MG63 (cell line): ENCODE measurements at regions not wholly inside any gene's neighbourhood (a gene's known extent, or its start where the extent isn't known, plus 50 kb on each side); places are given as distances from the start of the nearest gene placed in this dataset.

Experiments used
- DNase-seq: peaks from one replicate; pipeline ENCODE4 v3.0.0-alpha.2; 2020
- H3K27me3 ChIP-seq: fragments of 250-450 bp; sonication (Bioruptor Pico); 2 replicates; pipeline ENCODE4 v1.5.1; 2020; ENCODE audit warnings: mild to moderate bottlenecking, moderate library complexity
- H3K36me3 ChIP-seq: fragments of 250-450 bp; sonication (Bioruptor Pico); 2 replicates; pipeline ENCODE4 v1.5.1; 2020; ENCODE audit warnings: mild to moderate bottlenecking, moderate library complexity
- H3K4me3 ChIP-seq: fragments of 250-450 bp; sonication (Bioruptor Pico); 2 replicates; pipeline ENCODE4 v1.5.1; 2020; ENCODE audit warnings: mild to moderate bottlenecking, moderate library complexity
- H3K9me3 ChIP-seq: fragments of 250-450 bp; sonication (Bioruptor Pico); 2 replicates; pipeline ENCODE4 v1.5.1; 2020; ENCODE audit warnings: mild to moderate bottlenecking, moderate library complexity

GRCh38 chr2:128448331-128449225, 129.9 kb upstream of the HS6ST1 start:
- Histone ChIP-seq H3K36me3 (no peaks in the 10 kb centered on the region), H3K4me3 (no peak overlapping the region), H3K27me3 (no peaks in the 10 kb centered on the region), H3K9me3 (no peaks in the 10 kb centered on the region)
- no peak for DNase-seq

GRCh38 chr2:128449226-128450061, 130.8 kb upstream of the HS6ST1 start:
- no peaks in the 10 kb centered on the region for H3K27me3 ChIP-seq
- no peaks in the 10 kb centered on the region for H3K9me3 ChIP-seq
- no peaks in the 10 kb centered on the region for H3K36me3 ChIP-seq
- no peak for DNase-seq
- H3K4me3 ChIP-seq = no peak overlapping the region

- DNase-seq = no peak
- H3K4me3 ChIP-seq = no peak overlapping the region
- H3K27me3 ChIP-seq = no peaks in the 10 kb centered on the region
- H3K36me3 ChIP-seq = no peaks in the 10 kb centered on the region
- no peaks in the 10 kb centered on the region for H3K9me3 ChIP-seq
Observed at GRCh38 chr2:128450211-128451024, 131.8 kb upstream of the HS6ST1 start.

- Histone ChIP-seq H3K36me3 (no peaks in the 10 kb centered on the region), H3K27me3 (no peaks in the 10 kb centered on the region), H3K9me3 (no peaks in the 10 kb centered on the region), H3K4me3 (no peak overlapping the region)
- DNase-seq = no peak
Observed at GRCh38 chr2:128451084-128452023, 132.7 kb upstream of the HS6ST1 start.

GRCh38 chr2:128452024-128452411, 133.3 kb upstream of the HS6ST1 start:
- Histone ChIP-seq H3K4me3 (no peak overlapping the region), H3K27me3 (no peaks in the 10 kb centered on the region), H3K9me3 (no peaks in the 10 kb centered on the region), H3K36me3 (no peaks in the 10 kb centered on the region)
- no peak for DNase-seq

GRCh38 chr2:128452536-128453530, 134.2 kb upstream of the HS6ST1 start:
- Histone ChIP-seq H3K27me3 (no peaks in the 10 kb centered on the region), H3K4me3 (no peak overlapping the region), H3K9me3 (no peaks in the 10 kb centered on the region), H3K36me3 (no peaks in the 10 kb centered on the region)
- DNase-seq = no peak

- Histone ChIP-seq H3K9me3 (no peaks in the 10 kb centered on the region), H3K36me3 (no peaks in the 10 kb centered on the region), H3K27me3 (no peaks in the 10 kb centered on the region), H3K4me3 (no peak overlapping the region)
- no peak for DNase-seq
Observed at GRCh38 chr2:128454980-128455720, 136.5 kb upstream of the HS6ST1 start.

- no peaks in the 10 kb centered on the region for H3K36me3 ChIP-seq
- no peak overlapping the region for H3K4me3 ChIP-seq
- DNase-seq = no peak
- peaks cover 4% of the 10 kb centered on the region; the same call in 1 of the 2 replicates for H3K9me3 ChIP-seq
- no peaks in the 10 kb centered on the region for H3K27me3 ChIP-seq
Observed at GRCh38 chr2:128455721-128456050, 137.0 kb upstream of the HS6ST1 start.

GRCh38 chr2:128456281-128456680, 137.6 kb upstream of the HS6ST1 start:
- Histone ChIP-seq H3K27me3 (no peaks in the 10 kb centered on the region), H3K4me3 (no peak overlapping the region), H3K9me3 (peaks cover 4% of the 10 kb centered on the region; the same call in 1 of the 2 replicates), H3K36me3 (no peaks in the 10 kb centered on the region)
- DNase-seq = no peak

- peaks cover 4% of the 10 kb centered on the region; the same call in 1 of the 2 replicates for H3K9me3 ChIP-seq
- no peaks in the 10 kb centered on the region for H3K36me3 ChIP-seq
- H3K27me3 ChIP-seq = no peaks in the 10 kb centered on the region
- H3K4me3 ChIP-seq = no peak overlapping the region
- no peak for DNase-seq
Observed at GRCh38 chr2:128457006-128457604, 138.4 kb upstream of the HS6ST1 start.

- H3K4me3 ChIP-seq = no peak overlapping the region
- DNase-seq = no peak
- peaks cover 4% of the 10 kb centered on the region; the same call in 1 of the 2 replicates for H3K9me3 ChIP-seq
- no peaks in the 10 kb centered on the region for H3K27me3 ChIP-seq
- no peaks in the 10 kb centered on the region for H3K36me3 ChIP-seq
Observed at GRCh38 chr2:128457716-128458115, 139.0 kb upstream of the HS6ST1 start.

- H3K4me3 ChIP-seq = no peak overlapping the region
- H3K36me3 ChIP-seq = no peaks in the 10 kb centered on the region
- no peaks in the 10 kb centered on the region for H3K27me3 ChIP-seq
- H3K9me3 ChIP-seq = peaks cover 4% of the 10 kb centered on the region; the same call in 1 of the 2 replicates
- no peak for DNase-seq
Observed at GRCh38 chr2:128458505-128458904, 139.8 kb upstream of the HS6ST1 start.

GRCh38 chr2:128464456-128464855, 145.8 kb upstream of the HS6ST1 start:
- Histone ChIP-seq H3K36me3 (no peaks in the 10 kb centered on the region), H3K27me3 (no peaks in the 10 kb centered on the region), H3K9me3 (peaks cover 30% of the 10 kb centered on the region), H3K4me3 (no peak overlapping the region)
- DNase-seq = no peak
